HEK293 (cell line): ENCODE measurements at regions not wholly inside any gene's neighbourhood (a gene's known extent, or its start where the extent isn't known, plus 50 kb on each side); places are given as distances from the start of the nearest gene placed in this dataset.

Source experiments
- ATF2 ChIP-seq: fragments of 450-650 bp; formaldehyde crosslinking; IDR thresholded peaks from 2 replicates; pipeline ENCODE4 v1.5.1; 2016; ENCODE audit warnings: missing biosample characterization, missing genetic modification characterization, low read depth
- CTCF ChIP-seq: fragments of 450-650 bp; formaldehyde crosslinking; IDR thresholded peaks from 2 replicates; pipeline ENCODE4 v1.5.1; 2016; ENCODE audit warnings: missing biosample characterization, missing genetic modification characterization
- MEIS1 ChIP-seq: sonication (generic); formaldehyde crosslinking; IDR thresholded peaks from 2 replicates; pipeline ENCODE4 v1.8.1; 2022; ENCODE audit warnings: missing genetic modification reagents, mild to moderate bottlenecking, borderline replicate concordance
- YY1 ChIP-seq: fragments of 450-650 bp; formaldehyde crosslinking; IDR thresholded peaks from 2 replicates; pipeline ENCODE4 v1.5.1; 2018; ENCODE audit warnings: missing biosample characterization, missing genetic modification characterization
- ZBTB49 ChIP-seq: fragments of 450-650 bp; formaldehyde crosslinking; IDR thresholded peaks from 2 replicates; pipeline ENCODE4 v1.5.1; 2016; ENCODE audit warnings: missing biosample characterization, missing genetic modification characterization, low read depth
- ZNF311 ChIP-seq: fragments of 450-650 bp; formaldehyde crosslinking; IDR thresholded peaks from 2 replicates; pipeline ENCODE4 v1.5.1; 2017; ENCODE audit warnings: missing biosample characterization, missing genetic modification characterization, borderline replicate concordance
- ZNF654 ChIP-seq: fragments of 450-650 bp; formaldehyde crosslinking; IDR thresholded peaks from 2 replicates; pipeline ENCODE4 v1.5.1; 2016; ENCODE audit warnings: low read depth, missing biosample characterization, missing genetic modification characterization
- ZSCAN18 ChIP-seq: fragments of 450-650 bp; formaldehyde crosslinking; IDR thresholded peaks from 2 replicates; pipeline ENCODE4 v1.5.1; 2016; ENCODE audit warnings: missing biosample characterization, missing genetic modification characterization

GRCh38 chr4:33579951-33580350, 2664.4 kb downstream of the ARAP2 start:
- TF ChIP-seq MEIS1: no peak
- TF ChIP-seq ATF2: no peak
- TF ChIP-seq ZNF654: no peak
- TF ChIP-seq CTCF (tag by site-specific recombination): no peak
- no peak for TF ChIP-seq ZSCAN18 (tag by site-specific recombination)
- no peak for TF ChIP-seq ZNF311 (tag by site-specific recombination)
- no peak for TF ChIP-seq ZBTB49 (tag by site-specific recombination)
- TF ChIP-seq YY1: no peak
